Activated T-cell treated with anti-CD3 and anti-CD28 coated beads, Interleukin-2, amount 50 U/mL, for 72 hours (primary cell): ENCODE measurements at regions not wholly inside any gene's neighbourhood (a gene's known extent, or its start where the extent isn't known, plus 50 kb on each side); places are given as distances from the start of the nearest gene placed in this dataset.
"Not testable (repeated sequence)": the region's sequence is repeated elsewhere in the genome, so short reads cannot be mapped to it uniquely, and the experiment has no call there.

Source experiments
- ATAC-seq, 2 donors: fragments of 150-1000 bp; cut with Tn5 transposase; replicated peaks in 1 of 2; 2 replicates each; pipeline ENCODE4 v1.10.0; 2021; ENCODE audit warnings: moderate library complexity in 2 of 2, mild to moderate bottlenecking in 1 of 2
- DNase-seq, 2 donors: peaks; one replicate each; pipeline ENCODE4 v3.0.0; 2021 to 2022; ENCODE audit warnings: mixed read lengths in 1 of 2
- H3K27ac Mint-ChIP-seq: one replicate; pipeline ENCODE4 v1.8.0; 2022; ENCODE audit warnings: mild to moderate bottlenecking, moderate library complexity, mixed read lengths
- H3K27me3 Mint-ChIP-seq: one replicate; pipeline ENCODE4 v1.8.0; 2022; ENCODE audit warnings: low read depth, mixed read lengths
- H3K36me3 Mint-ChIP-seq, 2 donors: one replicate each; pipeline ENCODE4 v1.8.0; 2022; ENCODE audit warnings: mixed read lengths in 2 of 2, mild to moderate bottlenecking in 1 of 2; ENCODE audit not compliant: insufficient read depth in 2 of 2
- H3K4me1 Mint-ChIP-seq: one replicate; pipeline ENCODE4 v1.8.0; 2022; ENCODE audit warnings: low read depth, mixed read lengths
- H3K4me3 Mint-ChIP-seq, 2 donors: one replicate each; pipeline ENCODE4 v1.8.0; 2022; ENCODE audit warnings: mild to moderate bottlenecking in 2 of 2, mixed read lengths in 2 of 2, moderate library complexity in 2 of 2
- H3K9me3 Mint-ChIP-seq, 2 donors: one replicate each; pipeline ENCODE4 v1.8.0; 2022; ENCODE audit warnings: mixed read lengths in 2 of 2

DNA sequence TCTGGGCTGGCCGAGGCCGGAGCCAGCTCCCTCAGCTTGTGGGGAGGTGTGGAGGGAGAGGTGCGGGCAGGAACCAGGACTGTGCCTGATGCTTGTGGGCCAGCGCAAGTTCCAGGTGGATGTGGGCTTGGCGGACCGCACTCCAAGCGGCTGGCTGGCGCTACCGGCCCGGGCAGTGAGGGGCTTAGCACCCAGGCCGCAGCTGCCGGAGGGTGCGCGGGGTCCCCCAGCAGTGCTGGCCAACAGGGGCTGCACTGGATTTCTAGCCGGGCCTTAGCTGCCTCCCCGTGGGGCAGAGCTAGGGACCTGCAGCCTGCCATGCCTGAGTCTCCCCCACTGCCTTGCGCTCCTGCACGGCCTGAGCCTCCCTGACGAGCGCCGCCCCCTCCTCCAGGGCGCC is 242.8 kb downstream of the CCSER2 start:
- DNase-seq (no peak), ATAC-seq (no peak)
- Mint-ChIP-seq H3K4me3 (no peak overlapping the region), H3K36me3 (no peaks in the 10 kb centered on the region), H3K27me3 (peaks cover 45% of the 10 kb centered on the region), H3K27ac (no peak overlapping the region), H3K4me1 (no peaks in the 10 kb centered on the region), H3K9me3 (peaks cover 0 to 2% of the 10 kb centered on the region in 2 donors)

DNA sequence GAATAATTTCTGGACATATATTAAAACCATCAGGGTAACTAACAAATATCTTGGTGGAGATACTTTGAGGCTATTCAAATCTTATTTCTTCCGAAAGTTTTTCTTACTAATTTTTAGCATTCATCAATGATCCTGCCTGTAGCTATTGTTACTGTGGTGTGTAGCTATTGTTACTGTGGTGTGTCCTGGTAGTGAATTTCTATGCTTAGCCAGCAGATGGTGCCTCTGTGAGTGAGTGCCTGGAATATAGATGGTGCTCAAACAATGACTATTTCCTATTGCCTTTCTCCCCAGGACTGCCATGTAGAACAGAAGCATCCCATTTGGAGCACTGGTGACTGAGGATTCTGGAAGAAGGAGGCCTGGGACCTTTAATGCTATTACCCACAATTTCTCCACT is 245.7 kb downstream of the CCSER2 start:
- H3K27ac Mint-ChIP-seq: no peak overlapping the region
- H3K9me3 Mint-ChIP-seq: peaks cover 0 to 2% of the 10 kb centered on the region in 2 donors
- peaks cover 21% of the 10 kb centered on the region for H3K27me3 Mint-ChIP-seq
- H3K4me1 Mint-ChIP-seq: no peaks in the 10 kb centered on the region
- H3K36me3 Mint-ChIP-seq: no peaks in the 10 kb centered on the region
- no peak overlapping the region for H3K4me3 Mint-ChIP-seq
- DNase-seq: no peak
- ATAC-seq: no peak

DNA sequence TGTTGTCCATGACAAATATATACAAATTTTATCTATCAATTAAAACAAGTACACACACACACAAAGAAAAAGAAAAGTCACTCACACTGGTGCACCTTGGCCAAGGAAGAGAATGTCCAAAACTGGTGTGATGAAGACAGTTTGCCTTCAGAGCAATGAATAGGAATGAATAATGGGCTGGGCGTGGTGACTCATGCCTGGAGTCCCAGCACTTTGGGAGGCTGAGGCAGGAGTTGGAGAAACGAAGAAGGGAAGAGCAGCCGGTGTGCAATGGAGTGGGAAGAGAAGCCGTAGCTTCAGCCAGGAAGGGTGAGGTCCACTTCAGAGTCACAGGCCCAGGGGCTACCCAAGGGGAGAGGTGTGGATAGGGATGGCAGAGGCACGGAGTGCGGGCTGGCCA is 253.6 kb downstream of the CCSER2 start:
- ATAC-seq (no peak), DNase-seq (no peak)
- Mint-ChIP-seq H3K27me3 (peaks cover 12% of the 10 kb centered on the region), H3K36me3 (no peaks in the 10 kb centered on the region), H3K4me3 (no peak overlapping the region), H3K27ac (no peak overlapping the region), H3K4me1 (no peaks in the 10 kb centered on the region), H3K9me3 (no peaks in the 10 kb centered on the region)

DNA sequence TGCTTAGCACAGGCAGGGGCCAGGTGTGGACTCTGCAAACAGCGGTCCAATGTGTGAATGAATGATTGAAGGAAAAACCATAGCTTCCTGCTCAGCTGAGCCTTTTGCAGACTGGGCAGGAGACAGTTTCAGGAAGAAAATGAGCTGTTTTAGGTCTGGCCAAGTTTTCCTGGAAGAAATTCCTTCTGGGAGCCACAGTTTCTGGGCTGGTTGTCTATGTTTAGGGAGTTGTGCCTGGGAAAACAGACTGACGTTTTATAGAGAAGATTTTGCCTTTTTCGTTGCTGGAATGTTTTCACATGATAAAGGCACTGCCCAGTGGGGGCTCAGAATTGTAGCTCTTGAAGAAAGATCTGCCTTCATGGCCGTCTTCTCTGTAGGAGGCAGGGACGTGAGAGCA is 255.1 kb downstream of the CCSER2 start:
- no peak overlapping the region for H3K27ac Mint-ChIP-seq
- H3K9me3 Mint-ChIP-seq: no peaks in the 10 kb centered on the region
- no peaks in the 10 kb centered on the region for H3K36me3 Mint-ChIP-seq
- ATAC-seq: no peak
- H3K27me3 Mint-ChIP-seq: peaks cover 12% of the 10 kb centered on the region
- DNase-seq: no peak
- no peak overlapping the region for H3K4me3 Mint-ChIP-seq
- H3K4me1 Mint-ChIP-seq: no peaks in the 10 kb centered on the region

DNA sequence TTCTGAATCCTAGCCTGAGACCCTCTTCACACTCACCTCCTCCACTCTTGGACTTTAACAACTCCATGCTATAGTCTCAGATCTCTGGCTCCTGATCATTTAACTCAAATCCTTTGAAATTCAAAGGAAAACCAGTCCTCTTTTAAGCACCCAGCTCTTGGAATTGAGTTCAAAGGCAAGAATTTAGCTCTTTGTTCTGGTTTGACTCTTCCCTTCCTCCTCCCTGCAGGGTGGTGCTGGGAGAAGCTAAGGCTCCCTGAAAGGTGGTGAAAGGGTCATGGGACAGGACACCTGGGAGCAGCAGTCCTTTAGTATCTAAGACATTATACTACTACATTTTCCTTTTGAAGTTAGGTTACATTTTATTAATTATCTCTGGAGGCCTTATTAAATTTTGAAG is 259.4 kb downstream of the CCSER2 start:
- H3K9me3 Mint-ChIP-seq: no peaks in the 10 kb centered on the region
- H3K27ac Mint-ChIP-seq: no peak overlapping the region
- H3K36me3 Mint-ChIP-seq: no peaks in the 10 kb centered on the region
- H3K27me3 Mint-ChIP-seq: peaks cover 7% of the 10 kb centered on the region
- DNase-seq (no peak), ATAC-seq (no peak)
- no peak overlapping the region for H3K4me3 Mint-ChIP-seq
- H3K4me1 Mint-ChIP-seq: no peaks in the 10 kb centered on the region

DNA sequence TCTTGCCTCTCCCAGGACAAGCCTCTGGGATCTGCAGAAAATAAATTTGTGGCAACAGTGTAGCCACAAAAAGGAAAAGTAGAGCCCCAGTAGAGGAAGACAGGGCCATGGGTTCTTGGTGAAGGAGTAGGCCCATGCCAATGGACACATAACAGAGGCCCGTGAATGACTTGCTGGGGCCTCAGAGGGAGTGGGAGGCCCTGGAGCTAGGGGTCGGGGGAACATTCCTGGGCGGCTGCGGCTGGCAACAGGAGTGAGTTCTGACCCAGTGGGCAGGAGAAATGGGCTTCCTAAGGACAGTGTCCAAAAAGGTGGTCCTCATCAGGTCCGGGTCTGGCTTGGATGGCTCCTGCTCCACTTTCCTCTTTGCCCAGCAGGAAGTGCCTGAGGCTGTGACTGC is 260.0 kb downstream of the CCSER2 start:
- Mint-ChIP-seq H3K9me3 (no peaks in the 10 kb centered on the region), H3K27ac (no peak overlapping the region), H3K27me3 (peaks cover 7% of the 10 kb centered on the region), H3K4me1 (no peaks in the 10 kb centered on the region), H3K36me3 (no peaks in the 10 kb centered on the region), H3K4me3 (no peak overlapping the region)
- no peak for ATAC-seq
- no peak for DNase-seq

DNA sequence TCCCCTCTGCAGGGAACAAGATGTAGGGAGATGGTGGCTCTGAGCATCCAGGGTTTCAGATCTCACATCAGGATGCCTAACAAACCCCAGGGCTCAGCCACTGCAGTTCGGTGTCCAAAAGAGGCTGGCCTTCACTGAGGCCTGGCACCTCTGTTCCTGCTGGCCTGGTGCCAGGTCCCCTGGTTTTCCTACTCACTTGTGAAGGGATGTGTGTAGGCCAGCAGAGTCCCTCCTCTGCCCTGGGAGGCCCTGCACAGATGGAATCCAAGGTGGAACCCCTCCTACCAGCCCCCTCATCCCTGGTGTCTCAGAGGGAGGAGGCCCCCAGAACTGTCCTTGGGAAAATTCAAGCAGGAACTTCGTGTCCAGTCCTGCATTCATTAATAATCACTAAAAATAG is 260.6 kb downstream of the CCSER2 start:
- no peaks in the 10 kb centered on the region for H3K9me3 Mint-ChIP-seq
- peaks cover 7% of the 10 kb centered on the region for H3K27me3 Mint-ChIP-seq
- no peak overlapping the region for H3K27ac Mint-ChIP-seq
- H3K4me1 Mint-ChIP-seq: no peaks in the 10 kb centered on the region
- DNase-seq: no peak
- no peaks in the 10 kb centered on the region for H3K36me3 Mint-ChIP-seq
- no peak for ATAC-seq
- H3K4me3 Mint-ChIP-seq: no peak overlapping the region

DNA sequence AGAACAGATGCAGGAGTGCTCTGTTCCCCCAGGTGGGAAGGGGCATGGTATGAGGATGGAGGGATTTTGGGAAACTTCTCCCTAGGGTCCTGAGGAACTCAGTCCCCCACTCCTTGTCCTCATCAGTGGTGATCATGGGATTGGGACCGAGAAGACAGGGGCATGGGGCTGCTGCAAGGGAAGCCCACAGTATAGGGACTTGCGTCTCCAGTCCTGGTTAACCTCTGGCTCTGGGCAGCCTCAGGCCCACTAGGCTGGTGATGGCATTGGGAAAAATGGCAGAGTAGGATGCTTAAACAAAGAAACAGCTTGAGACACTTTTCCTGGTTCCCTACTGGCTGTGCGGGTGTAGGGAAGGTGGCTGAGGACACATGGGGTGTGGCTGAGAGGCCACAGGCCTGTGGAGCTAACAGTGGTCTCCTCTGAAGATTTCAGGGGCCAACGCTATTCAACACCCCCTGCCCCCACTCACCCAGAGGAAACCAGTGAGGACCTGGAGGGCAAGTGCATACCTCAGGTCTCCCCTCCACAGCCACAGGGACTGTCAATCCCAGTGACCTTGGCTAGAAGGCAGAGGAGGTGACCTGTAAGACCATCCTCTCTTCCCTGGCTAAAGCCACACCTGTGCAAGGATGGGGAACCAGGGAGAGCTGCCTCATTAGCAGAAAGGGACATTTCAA is 261.3 kb downstream of the CCSER2 start:
- Mint-ChIP-seq H3K27ac (no peak overlapping the region), H3K9me3 (no peaks in the 10 kb centered on the region), H3K4me3 (no peak overlapping the region), H3K27me3 (peaks cover 7% of the 10 kb centered on the region), H3K36me3 (no peaks in the 10 kb centered on the region), H3K4me1 (no peaks in the 10 kb centered on the region)
- DNase-seq (no peak), ATAC-seq (no peak)

DNA sequence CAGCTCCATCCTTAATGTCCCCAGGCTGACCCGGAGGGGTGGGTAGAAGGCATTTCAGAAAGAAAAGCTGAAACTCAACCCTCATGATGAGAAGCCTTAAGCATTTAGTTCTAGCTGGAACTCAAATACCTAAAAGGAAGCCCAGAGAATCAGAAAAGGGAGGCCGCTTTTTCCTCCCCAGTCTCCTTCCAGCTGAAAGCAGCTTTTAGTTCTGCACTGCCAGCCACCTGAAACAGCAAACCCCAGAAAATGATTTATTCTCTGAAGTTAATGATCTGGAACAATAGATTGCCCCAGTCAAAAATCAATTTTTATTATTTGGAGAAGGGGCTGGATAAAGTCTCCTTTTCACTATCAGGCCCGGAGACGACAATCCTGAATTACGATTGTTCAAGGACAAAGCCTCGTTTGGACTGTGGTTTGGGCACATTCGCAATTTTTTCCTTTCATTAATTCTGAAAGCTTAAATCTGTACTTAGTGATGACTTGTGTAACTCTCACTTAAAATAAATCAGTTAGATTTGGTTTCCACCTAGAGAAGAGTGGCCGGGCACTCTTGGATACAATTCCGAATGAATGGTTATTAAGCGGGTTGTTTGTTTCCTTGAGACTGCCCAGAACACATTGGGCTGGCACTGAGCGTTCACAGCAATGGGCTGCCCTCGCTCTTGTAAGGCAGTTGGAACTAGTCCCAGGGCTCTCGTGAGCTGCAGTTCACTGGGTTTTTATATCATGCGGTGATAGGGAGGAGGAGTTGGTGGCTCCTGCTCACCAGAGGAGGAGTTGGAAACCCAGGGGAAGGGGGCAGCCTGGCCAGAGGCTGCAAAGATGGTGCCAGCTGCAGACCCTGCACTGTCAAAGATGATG is 262.2 kb downstream of the CCSER2 start:
- H3K27me3 Mint-ChIP-seq: peaks cover 7% of the 10 kb centered on the region
- H3K4me3 Mint-ChIP-seq: no peak overlapping the region
- no peak for ATAC-seq
- H3K36me3 Mint-ChIP-seq: no peaks in the 10 kb centered on the region
- H3K27ac Mint-ChIP-seq: no peak overlapping the region
- H3K9me3 Mint-ChIP-seq: no peaks in the 10 kb centered on the region
- no peak for DNase-seq
- H3K4me1 Mint-ChIP-seq: no peaks in the 10 kb centered on the region

DNA sequence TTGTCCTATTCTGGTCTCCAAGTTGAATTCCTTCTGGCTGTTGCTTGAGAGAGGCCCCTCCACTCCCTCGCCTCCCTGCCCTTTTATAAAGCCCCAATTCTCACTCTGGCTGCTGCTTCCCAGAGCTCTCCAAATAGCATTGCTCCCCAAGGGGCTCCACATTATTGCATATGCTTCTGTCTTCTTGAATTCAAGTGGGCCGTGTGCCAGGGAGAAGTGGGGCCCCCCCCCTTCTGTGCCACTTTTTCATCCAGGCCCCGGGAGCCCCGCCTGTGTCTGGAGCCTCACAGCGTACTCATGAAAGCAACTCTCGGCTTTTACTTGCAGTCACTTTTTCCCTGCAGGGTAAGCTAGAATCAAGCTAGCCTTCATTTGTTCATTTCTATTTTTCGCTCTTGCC is 265.1 kb downstream of the CCSER2 start:
- Mint-ChIP-seq H3K9me3 (peaks cover 0 to 2% of the 10 kb centered on the region in 2 donors), H3K4me1 (no peaks in the 10 kb centered on the region), H3K27me3 (peaks cover 7% of the 10 kb centered on the region), H3K4me3 (no peak overlapping the region), H3K36me3 (no peaks in the 10 kb centered on the region), H3K27ac (no peak overlapping the region)
- no peak for ATAC-seq
- DNase-seq: no peak

DNA sequence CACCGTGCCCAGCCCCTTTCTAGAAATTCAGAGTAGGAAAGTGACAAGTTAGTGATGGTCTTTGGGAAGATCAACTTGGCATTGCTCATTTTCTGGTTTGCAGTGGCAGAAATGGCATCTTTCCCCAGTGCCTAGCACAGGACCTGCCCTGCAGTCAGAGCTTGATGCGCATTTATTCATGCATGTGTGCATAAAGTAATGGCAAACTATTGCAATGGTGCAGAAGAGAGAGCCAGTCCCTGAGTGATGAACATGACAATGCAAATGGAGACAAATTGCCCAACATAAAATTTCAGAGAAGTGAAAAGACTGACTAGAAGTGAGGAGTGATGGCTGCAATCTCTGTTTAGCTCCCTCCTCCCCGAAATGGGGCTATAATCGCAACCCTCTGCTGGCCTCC is 268.2 kb downstream of the CCSER2 start:
- no peak overlapping the region for H3K27ac Mint-ChIP-seq
- peaks cover 2% of the 10 kb centered on the region for H3K27me3 Mint-ChIP-seq
- H3K36me3 Mint-ChIP-seq: no peaks in the 10 kb centered on the region
- peaks cover 0 to 2% of the 10 kb centered on the region in 2 donors for H3K9me3 Mint-ChIP-seq
- no peaks in the 10 kb centered on the region for H3K4me1 Mint-ChIP-seq
- no peak for ATAC-seq
- DNase-seq: no peak
- H3K4me3 Mint-ChIP-seq: no peak overlapping the region

DNA sequence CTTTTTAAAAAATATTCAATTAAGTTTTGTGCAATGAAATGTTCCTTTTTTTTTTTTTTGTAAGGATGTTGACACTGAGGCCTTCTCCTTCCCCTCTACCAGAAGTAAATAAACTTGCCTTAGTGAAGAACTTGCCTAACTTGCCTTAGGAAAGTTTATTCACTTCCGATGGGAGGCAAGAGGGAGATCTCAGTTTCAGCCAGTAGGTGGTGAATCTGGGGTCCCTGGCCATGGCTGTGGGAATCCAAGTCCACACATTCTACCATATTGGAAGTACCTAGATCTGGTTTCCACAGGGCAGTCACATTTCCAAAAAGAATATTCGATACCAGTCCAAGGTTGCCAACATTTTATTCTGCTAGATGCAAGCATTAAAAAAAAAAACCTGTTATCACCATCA is 270.9 kb downstream of the CCSER2 start:
- Mint-ChIP-seq H3K36me3 (no peaks in the 10 kb centered on the region), H3K27ac (no peak overlapping the region), H3K9me3 (peaks cover 0 to 2% of the 10 kb centered on the region in 2 donors), H3K4me1 (no peaks in the 10 kb centered on the region), H3K4me3 (no peak overlapping the region), H3K27me3 (peaks cover 6% of the 10 kb centered on the region)
- DNase-seq: no peak
- ATAC-seq: no peak

DNA sequence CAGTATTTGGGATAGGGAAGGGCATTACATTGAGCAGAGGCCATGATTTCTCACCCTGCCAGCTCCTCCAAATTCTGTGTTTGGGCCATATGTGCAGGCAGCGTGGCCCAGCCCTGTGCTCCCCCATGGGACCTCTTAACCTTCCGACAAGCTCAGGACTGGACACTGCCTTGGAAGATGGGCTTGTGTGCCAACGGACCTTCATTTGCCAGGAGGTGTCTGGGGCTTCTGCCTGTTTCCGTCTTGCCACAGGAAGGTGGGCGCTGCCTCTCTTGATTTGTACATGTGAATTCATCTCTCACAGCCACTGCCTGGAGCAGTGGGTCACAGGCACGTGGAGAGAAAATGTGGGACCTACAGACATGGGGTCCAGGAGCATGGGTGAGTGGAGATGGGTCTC is 272.6 kb downstream of the CCSER2 start:
- Mint-ChIP-seq H3K9me3 (peaks cover 0 to 2% of the 10 kb centered on the region in 2 donors), H3K4me3 (no peak overlapping the region), H3K36me3 (no peaks in the 10 kb centered on the region), H3K4me1 (no peaks in the 10 kb centered on the region), H3K27me3 (peaks cover 13% of the 10 kb centered on the region), H3K27ac (no peak overlapping the region)
- ATAC-seq (no peak), DNase-seq (no peak)

DNA sequence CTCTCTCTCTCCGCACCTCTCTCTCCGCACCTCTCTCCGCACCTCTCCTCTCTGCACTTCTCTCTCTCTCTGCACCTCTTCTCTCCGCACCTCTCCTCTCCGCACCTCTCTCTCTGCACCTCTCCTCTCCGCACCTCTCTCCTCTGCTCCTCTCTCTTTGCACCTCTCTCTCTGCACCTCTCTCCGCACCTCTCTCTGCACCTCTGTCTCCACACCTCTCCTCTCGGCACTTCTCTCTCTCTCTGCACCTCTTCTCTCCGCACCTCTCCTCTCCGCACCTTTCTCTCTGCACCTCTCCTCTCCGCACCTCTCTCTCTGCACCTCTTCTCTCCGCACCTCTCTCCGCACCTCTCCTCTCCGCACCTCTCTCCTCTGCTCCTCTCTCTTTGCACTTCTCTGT is 274.2 kb downstream of the CCSER2 start:
- not testable (repeated sequence) for H3K4me3 Mint-ChIP-seq, ATAC-seq, DNase-seq, H3K9me3 Mint-ChIP-seq, H3K36me3 Mint-ChIP-seq, H3K4me1 Mint-ChIP-seq, H3K27ac Mint-ChIP-seq
- peaks cover 24% of the 10 kb centered on the region for H3K27me3 Mint-ChIP-seq
